Uterus (tissue), 2 donors: ENCODE measurements at regions not wholly inside any gene's neighbourhood (a gene's known extent, or its start where the extent isn't known, plus 50 kb on each side); places are given as distances from the start of the nearest gene placed in this dataset.

Experiments
- CTCF ChIP-seq, 4 experiments: fragments of 200-600 bp in 2 of 4; fragments of 450-650 bp in 2 of 4; sonication (generic) in 2 of 4; IDR thresholded peaks; one replicate each; pipeline ENCODE4 v1.5.1; 2016 to 2019; ENCODE audit warnings: antibody characterized with exemption in 4 of 4, mild to moderate bottlenecking in 2 of 4, moderate library complexity in 1 of 4
- POLR2A ChIP-seq, 2 donors: fragments of 450-650 bp; IDR thresholded peaks; one replicate each; pipeline ENCODE4 v1.6.1; 2016; ENCODE audit warnings: antibody characterized with exemption in 2 of 2, mild to moderate bottlenecking in 1 of 2, moderate library complexity in 1 of 2

GRCh38 chr3:82265747-82266146 lies 504.3 kb upstream of the GBE1 start:
- TF ChIP-seq CTCF (IDR thresholded peaks at IDR 0.05) (no peak), POLR2A (IDR thresholded peaks at IDR 0.05) (no peak)
